ENCODE measurements at regions not wholly inside any gene's neighbourhood (a gene's known extent, or its start where the extent isn't known, plus 50 kb on each side); places are given as distances from the start of the nearest gene placed in this dataset.

DNA sequence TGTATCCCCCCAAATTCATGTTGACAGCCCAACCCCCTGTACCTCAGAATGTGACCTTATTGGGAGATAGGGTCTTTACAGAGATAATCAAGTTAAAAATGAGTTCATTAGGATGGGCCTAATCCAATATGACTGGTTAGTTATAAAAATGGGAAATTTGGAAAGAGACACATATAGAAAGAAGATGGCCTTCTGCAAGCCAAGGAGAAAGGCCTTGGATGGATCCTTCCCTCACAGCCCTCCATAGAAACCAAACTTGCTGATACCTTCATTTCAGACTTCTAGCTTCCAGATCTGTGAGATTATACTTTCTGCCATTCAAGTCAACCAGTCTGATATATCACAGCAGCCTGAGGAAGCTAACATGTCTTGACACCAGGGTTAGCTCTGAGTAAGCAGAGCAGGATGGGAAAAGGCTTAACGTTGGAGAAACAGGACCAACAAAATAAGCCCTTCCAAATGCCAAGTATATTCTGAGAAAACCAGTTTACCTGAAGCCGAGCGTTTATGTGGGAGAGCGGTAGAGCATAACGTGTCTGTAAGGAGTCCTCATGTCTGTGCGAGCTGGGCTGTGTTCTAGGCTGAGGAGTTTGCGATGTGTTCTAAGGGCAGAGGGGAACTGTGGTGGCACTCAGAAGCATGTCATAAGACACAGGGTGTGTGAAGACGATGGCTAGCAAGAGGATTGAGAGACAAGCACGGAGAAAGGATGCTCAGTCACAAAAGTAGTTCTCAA lies 206.1 kb downstream of the PIK3R1 start:
- no peak for TF ChIP-seq GATA1 (IDR thresholded peaks at IDR 0.05; ENCODE audit: low read depth, low read length)
- TF ChIP-seq POLR2A (IDR thresholded peaks at IDR 0.05; ENCODE audit: low read length) = no peak
- peak in 1 of 2 experiments; percentile 71 for DNase-seq

DNA sequence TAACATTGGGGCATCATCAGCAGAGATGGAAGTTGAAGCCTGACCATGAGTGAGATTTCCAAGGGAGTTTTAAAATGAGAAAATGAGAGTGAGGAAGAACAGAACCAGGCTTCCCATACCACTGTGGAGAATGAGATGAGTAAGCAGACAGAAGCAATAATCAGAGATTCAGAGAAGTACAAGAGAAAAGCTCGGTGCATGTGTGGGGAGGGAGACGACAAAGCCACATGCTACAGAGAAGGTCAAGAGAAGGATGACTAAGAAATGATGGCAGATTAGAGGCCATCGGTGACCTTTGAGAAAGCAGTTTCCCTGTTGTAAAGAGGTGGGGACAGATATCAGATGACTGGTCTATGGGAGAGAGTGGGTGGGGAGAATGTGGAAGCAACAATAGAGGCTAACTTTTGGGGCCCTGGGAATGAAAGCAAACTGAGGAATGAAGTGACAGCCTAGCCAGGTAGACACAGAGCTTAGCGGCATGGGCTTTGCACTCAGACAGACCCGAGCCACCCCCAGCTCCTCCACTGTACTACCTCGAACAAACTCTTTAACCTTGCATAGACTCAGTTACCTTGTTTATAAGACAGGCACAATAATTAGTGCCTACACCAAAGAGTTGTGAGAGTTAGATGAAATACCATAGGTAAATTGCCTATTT lies 207.7 kb downstream of the PIK3R1 start:
- DNase-seq = peak; percentile 70 to 71
- no peak for TF ChIP-seq POLR2A (IDR thresholded peaks at IDR 0.05; ENCODE audit: low read length)
- TF ChIP-seq GATA1 (IDR thresholded peaks at IDR 0.05; ENCODE audit: low read depth, low read length) = no peak

DNA sequence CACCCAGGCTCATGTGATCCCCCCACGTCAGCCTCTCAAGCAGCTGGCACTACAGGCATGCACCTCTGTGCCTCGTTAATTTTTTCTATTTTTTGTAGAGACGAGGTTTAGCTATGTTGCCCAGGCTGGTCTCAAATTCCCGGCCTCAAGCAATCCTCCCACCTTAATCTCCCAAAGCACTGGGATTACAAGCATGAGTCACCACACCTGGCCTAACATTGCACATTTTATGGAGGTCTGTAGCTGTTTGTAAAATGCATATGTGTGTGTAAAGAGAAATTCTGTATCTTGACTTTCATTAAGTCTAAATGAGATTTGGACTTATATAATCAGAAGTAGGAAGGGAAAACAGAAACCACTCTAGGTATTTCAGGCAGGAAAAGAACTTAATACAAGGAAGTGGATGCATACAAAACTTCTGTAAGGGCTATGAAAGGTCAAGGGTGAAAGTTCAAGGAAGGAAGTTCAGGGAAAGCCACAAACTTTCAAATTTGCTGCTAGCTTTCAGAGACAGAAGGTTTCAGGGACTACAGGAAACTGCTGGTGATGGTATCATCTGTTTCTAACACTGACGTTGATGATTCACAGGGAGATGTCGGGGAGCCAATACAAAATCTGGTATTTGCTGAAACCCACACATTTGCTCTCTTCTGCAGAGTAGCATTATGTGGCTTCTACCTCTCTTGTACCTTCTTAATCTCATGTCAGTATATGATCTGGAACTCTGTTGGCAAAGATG lies 209.4 kb downstream of the PIK3R1 start:
- peak; percentile 25 to 51 for DNase-seq
- TF ChIP-seq POLR2A (IDR thresholded peaks at IDR 0.05; ENCODE audit: low read length) = no peak
- no peak for TF ChIP-seq GATA1 (IDR thresholded peaks at IDR 0.05; ENCODE audit: low read depth, low read length)

DNA sequence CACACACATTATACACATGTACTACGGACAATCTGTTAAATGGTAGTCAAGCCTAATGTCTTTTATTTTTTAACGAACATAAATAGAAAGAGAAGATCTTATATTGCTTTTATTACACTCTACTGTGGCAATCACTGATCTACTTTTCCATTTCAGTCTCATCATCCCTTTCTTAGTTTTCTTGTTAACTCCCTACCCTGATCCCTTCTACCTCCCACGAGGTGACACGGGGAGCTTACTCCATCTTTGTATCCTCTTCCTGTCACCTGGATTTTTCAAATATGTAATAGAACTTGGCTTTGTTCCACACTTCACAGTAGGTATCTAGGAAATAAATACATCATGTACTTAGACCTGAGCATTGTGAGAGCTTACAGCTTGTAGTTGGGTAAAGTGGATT lies 211.0 kb downstream of the PIK3R1 start:
- DNase-seq = peak in 1 of 2 experiments; percentile 42
- TF ChIP-seq GATA1 (IDR thresholded peaks at IDR 0.05; ENCODE audit: low read depth, low read length) (no peak), POLR2A (IDR thresholded peaks at IDR 0.05; ENCODE audit: low read length) (no peak)

DNA sequence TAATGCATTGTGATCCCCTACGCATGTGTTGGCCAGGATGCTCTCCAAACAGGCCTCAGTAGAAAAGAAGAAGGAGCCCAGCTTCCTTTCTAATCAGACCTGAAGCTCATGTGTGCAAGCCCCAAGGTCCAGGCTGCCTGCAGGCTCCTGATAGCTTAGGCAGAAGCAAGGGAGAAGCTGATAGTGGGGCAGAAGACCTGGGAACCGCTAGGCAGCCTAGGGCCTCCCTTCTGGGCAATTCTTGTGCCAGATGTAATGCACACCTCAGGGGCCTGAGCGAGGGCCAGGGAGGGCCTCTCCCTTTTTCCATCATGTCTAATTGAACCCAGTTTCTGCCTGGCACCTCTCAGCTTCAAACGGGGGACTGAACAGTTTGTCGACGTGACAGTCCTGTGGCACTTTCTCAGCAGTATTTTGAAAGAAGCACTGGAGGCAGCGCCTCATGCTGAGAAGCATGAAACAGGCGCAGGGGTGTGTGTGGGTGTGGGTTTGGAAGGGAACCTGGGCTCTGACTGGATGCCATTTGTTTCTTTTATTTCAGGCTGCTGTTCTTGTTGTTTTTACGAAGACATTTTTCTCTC lies 212.8 kb downstream of the PIK3R1 start:
- TF ChIP-seq POLR2A (IDR thresholded peaks at IDR 0.05; ENCODE audit: low read length) = peak; percentile 30
- peak; percentile 92 for TF ChIP-seq GATA1 (IDR thresholded peaks at IDR 0.05; ENCODE audit: low read depth, low read length)
- peak; percentile 95 to 99 for DNase-seq

DNA sequence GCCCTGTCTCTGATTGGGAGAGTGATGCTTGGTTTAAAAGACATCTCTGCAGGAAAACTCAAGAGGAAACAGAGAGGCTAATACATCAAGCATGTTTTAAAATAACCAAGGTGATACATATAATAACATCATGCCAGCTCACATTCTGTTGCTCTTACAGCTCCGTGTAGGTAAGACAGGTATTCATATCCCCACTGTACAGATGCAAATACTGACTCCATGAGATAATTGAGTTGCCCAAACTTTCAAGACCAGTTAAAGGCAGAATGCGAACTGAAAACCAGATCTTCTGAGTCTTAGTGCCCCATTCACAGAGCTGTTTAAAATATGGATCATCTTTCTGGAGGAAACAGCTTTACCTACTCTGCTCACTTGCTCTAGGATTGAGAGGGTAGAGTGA lies 214.0 kb downstream of the PIK3R1 start:
- DNase-seq = peak in 1 of 2 experiments; percentile 36
- TF ChIP-seq POLR2A (IDR thresholded peaks at IDR 0.05; ENCODE audit: low read length) = no peak
- no peak for TF ChIP-seq GATA1 (IDR thresholded peaks at IDR 0.05; ENCODE audit: low read depth, low read length)

DNA sequence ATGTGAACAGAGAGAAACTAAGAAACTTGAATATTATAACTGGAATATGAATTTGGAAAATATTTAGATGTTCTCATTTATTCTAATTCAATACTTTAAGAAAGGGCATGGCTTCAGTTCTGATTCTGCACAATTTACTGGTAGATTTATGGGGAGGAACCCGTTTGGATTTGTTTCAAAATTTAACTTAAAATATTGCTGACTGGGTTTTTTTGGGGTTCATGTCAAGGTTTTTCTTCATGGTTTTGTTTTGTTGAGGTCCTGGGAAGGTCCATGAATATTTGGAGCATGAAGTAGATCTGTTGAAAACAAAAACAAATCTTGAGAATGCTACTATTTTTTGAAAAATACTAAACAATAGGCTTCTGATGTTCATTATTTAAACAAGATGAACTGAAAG lies 214.7 kb downstream of the PIK3R1 start:
- no peak for TF ChIP-seq POLR2A (IDR thresholded peaks at IDR 0.05; ENCODE audit: low read length)
- TF ChIP-seq GATA1 (IDR thresholded peaks at IDR 0.05; ENCODE audit: low read depth, low read length) = no peak
- DNase-seq = no peak

DNA sequence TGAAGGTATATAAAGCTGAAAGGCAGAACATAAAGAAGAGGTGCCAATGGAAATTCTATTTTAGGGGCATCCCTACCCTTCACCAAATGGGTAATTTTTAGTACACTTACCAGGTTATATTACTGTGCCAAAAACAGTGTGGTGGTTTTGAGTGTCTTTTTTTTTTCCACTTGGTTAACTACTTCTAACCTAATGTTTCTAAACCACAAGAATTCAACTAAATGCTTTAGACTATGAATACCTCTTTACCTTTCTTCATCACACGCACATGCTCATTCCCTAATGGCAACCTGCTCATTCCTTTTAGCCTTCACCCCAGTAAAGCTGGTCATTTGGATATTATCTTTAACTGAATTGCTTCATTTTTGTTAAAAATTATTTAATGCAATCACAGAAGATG lies 215.6 kb downstream of the PIK3R1 start:
- TF ChIP-seq GATA1 (IDR thresholded peaks at IDR 0.05; ENCODE audit: low read depth, low read length) = no peak
- no peak for TF ChIP-seq POLR2A (IDR thresholded peaks at IDR 0.05; ENCODE audit: low read length)
- no peak for DNase-seq

DNA sequence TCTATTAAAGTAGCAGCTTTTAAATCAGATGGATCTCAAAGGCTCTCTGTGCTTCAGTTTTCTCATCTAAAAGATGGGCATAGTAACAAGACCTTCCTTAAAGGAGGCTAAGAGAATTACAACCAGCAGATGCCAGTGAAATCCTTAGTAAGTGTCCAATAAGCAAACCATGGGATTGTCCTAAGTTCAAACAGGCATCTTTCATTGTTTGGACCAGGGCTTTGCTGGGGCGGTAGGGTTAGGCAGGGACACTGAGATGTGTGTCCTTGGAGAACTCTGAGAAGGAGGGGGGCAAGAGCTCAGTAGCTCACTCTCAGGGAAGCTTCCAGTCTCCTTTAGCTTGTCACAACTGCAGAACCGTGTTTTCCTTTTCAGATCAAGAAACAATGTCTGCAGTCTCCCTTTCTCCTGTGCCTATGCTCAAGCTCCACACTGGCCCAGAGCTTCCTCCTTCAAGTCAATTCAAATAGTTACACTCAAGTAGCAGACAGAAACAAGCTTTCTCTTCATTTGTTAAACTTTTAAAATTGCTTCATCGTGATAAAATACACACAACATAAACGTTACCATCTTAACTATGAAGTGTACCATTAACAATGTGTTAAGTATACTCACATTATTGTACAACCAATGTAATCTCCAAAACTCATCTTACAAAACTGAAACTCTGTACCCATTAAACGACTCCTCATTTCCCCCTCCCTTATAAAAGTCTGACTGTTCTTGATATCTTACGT lies 216.2 kb downstream of the PIK3R1 start:
- TF ChIP-seq POLR2A (IDR thresholded peaks at IDR 0.05; ENCODE audit: low read length) = no peak
- no peak for TF ChIP-seq GATA1 (IDR thresholded peaks at IDR 0.05; ENCODE audit: low read depth, low read length)
- DNase-seq = peak in 1 of 2 experiments; percentile 30

DNA sequence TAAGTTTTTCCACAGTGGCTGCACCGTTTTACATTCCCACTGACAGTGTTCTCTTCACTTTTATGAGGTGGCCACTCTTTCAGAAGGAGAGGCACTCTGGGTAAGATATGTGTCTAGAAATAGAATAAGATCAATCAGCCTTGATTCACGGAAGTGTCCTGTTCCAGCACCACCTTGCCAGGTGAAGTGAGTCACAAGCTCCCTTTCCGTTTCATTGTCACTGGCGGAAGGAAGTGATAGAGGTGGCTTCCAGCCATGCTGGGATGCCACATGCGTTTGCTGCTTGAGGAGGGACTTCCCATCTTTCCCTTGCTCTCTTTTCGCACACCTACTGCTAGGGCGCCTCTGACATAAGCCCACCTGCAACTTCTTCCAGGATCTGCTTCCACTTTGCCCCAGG lies 217.1 kb downstream of the PIK3R1 start:
- TF ChIP-seq POLR2A (IDR thresholded peaks at IDR 0.05; ENCODE audit: low read length) = no peak
- no peak for TF ChIP-seq GATA1 (IDR thresholded peaks at IDR 0.05; ENCODE audit: low read depth, low read length)
- DNase-seq = no peak

DNA sequence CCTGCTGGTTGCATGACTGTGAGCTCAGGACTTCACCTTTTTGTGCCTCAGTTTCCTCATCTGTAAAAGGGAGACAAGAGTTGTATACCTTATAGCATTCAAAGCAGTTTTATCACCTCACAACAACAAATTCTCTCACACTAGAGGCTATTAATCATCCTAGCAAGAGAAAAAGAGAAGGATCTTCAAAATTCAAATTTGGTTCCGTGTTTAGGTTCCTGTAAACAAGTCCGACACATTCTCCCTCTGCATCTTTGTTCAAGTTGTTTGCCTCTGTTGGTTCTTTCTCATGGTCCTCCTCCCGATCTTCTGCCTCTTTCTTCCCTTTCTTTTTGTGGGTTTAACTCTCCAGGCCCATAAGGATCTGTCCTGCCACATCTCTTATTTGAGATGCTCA lies 218.0 kb downstream of the PIK3R1 start:
- DNase-seq = no peak
- TF ChIP-seq GATA1 (IDR thresholded peaks at IDR 0.05; ENCODE audit: low read depth, low read length) (no peak), POLR2A (IDR thresholded peaks at IDR 0.05; ENCODE audit: low read length) (no peak)

DNA sequence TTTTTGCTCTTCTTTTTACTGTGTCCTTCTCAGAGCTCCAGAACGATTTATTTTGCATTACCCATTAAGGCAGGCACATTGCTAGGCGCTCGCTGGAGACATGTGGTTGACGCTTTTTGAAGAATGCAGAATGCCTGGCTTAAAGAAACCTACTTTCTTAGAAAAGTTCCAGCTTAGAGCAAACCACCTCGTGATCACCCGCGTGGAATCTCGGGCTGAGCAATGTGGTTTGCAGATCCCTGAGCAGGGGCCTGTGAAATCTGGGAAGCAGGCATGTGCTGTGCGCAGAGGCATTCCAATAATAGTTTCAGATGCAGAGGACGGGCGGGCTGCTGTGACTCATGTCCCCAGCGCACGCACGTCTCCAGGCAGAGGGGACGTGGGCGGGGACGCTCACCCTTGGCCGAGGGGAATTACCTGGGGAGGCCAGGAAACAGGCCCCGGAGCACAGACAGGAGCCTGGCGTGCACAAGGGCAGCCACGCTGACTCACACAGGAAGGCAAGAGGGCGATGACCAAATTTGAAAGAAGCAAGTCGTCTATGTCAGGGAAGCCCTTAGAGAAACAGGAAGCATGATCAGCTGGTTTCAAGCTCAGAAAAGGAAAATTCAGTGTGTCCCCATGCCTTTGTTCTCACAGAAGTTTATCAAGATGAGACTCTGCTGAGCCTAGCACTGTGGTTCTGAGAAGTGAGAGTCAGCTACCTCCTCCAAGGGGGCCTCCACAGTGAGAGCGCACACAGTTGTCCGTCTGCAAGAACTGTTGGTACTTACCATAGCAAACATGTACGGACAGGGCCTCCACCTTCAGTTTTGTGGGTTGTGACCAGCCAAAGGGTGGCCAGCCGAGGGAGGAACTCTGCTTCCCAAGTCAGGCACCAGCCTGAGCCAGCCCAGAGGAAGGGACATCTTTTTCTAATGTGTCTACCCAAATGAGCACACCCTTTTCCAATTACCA lies 218.6 kb downstream of the PIK3R1 start:
- DNase-seq = peak; percentile 74 to 85
- no peak for TF ChIP-seq GATA1 (IDR thresholded peaks at IDR 0.05; ENCODE audit: low read depth, low read length)
- no peak for TF ChIP-seq POLR2A (IDR thresholded peaks at IDR 0.05; ENCODE audit: low read length)
